ENCODE measurements at regions not wholly inside any gene's neighbourhood (a gene's known extent, or its start where the extent isn't known, plus 50 kb on each side); places are given as distances from the start of the nearest gene placed in this dataset.
"Not testable (repeated sequence)": the region's sequence is repeated elsewhere in the genome, so short reads cannot be mapped to it uniquely, and the experiment has no call there.

- Histone ChIP-seq H3K27me3 (replicated peaks) (no peaks in the 10 kb centered on the region), H3K27ac (peak overlapping the region; percentile 80), H3K9me3 (replicated peaks) (no peaks in the 10 kb centered on the region), H3K4me3 (no peak overlapping the region), H3K4me1 (replicated peaks) (peaks cover 44% of the 10 kb centered on the region), H3K36me3 (no peaks in the 10 kb centered on the region)
- DNase-seq (ENCODE audit: low read depth in 1 of 2, low spot score in 2 of 2): peak; percentile 89 to 94
Observed at GRCh38 chr2:12549641-12550040, 167.1 kb upstream of the TRIB2 start.

GRCh38 chr2:12552092-12552491, 164.6 kb upstream of the TRIB2 start:
- H3K27me3 ChIP-seq (replicated peaks): no peaks in the 10 kb centered on the region
- H3K27ac ChIP-seq: no peak overlapping the region
- H3K9me3 ChIP-seq (replicated peaks): no peaks in the 10 kb centered on the region
- H3K4me1 ChIP-seq (replicated peaks): peaks cover 62% of the 10 kb centered on the region
- H3K36me3 ChIP-seq: no peaks in the 10 kb centered on the region
- no peak for DNase-seq (ENCODE audit: low read depth in 1 of 2, low spot score in 2 of 2)
- H3K4me3 ChIP-seq: no peak overlapping the region

- Histone ChIP-seq H3K27me3 (replicated peaks) (no peaks in the 10 kb centered on the region), H3K4me1 (replicated peaks) (peaks cover 48% of the 10 kb centered on the region), H3K9me3 (replicated peaks) (no peaks in the 10 kb centered on the region), H3K36me3 (no peaks in the 10 kb centered on the region), H3K4me3 (no peak overlapping the region), H3K27ac (peak overlapping the region; percentile 63)
- no peak for DNase-seq (ENCODE audit: low read depth in 1 of 2, low spot score in 2 of 2)
Observed at GRCh38 chr2:12554224-12555011, 162.3 kb upstream of the TRIB2 start.

GRCh38 chr2:12555012-12555645, 161.6 kb upstream of the TRIB2 start:
- Histone ChIP-seq H3K4me1 (replicated peaks) (peaks cover 42% of the 10 kb centered on the region), H3K27me3 (replicated peaks) (no peaks in the 10 kb centered on the region), H3K9me3 (replicated peaks) (no peaks in the 10 kb centered on the region), H3K36me3 (no peaks in the 10 kb centered on the region), H3K27ac (peak overlapping the region; percentile 63), H3K4me3 (no peak overlapping the region)
- DNase-seq (ENCODE audit: low read depth in 1 of 2, low spot score in 2 of 2): peak; percentile 48 to 61

GRCh38 chr2:12556762-12557161, 160.0 kb upstream of the TRIB2 start:
- H3K4me3 ChIP-seq: no peak overlapping the region
- H3K36me3 ChIP-seq: no peaks in the 10 kb centered on the region
- DNase-seq (ENCODE audit: low read depth in 1 of 2, low spot score in 2 of 2): peak; percentile 50 to 56
- H3K9me3 ChIP-seq (replicated peaks): no peaks in the 10 kb centered on the region
- peaks cover 34% of the 10 kb centered on the region for H3K4me1 ChIP-seq (replicated peaks)
- peak overlapping the region; percentile 31 for H3K27ac ChIP-seq
- no peaks in the 10 kb centered on the region for H3K27me3 ChIP-seq (replicated peaks)

GRCh38 chr2:12557688-12558087, 159.0 kb upstream of the TRIB2 start:
- H3K27me3 ChIP-seq (replicated peaks): no peaks in the 10 kb centered on the region
- no peaks in the 10 kb centered on the region for H3K36me3 ChIP-seq
- no peak for DNase-seq (ENCODE audit: low read depth in 1 of 2, low spot score in 2 of 2)
- H3K4me3 ChIP-seq: no peak overlapping the region
- no peak overlapping the region for H3K27ac ChIP-seq
- H3K9me3 ChIP-seq (replicated peaks): no peaks in the 10 kb centered on the region
- H3K4me1 ChIP-seq (replicated peaks): peaks cover 34% of the 10 kb centered on the region

GRCh38 chr2:12558519-12558918, 158.2 kb upstream of the TRIB2 start:
- peaks cover 34% of the 10 kb centered on the region for H3K4me1 ChIP-seq (replicated peaks)
- H3K27ac ChIP-seq: no peak overlapping the region
- H3K9me3 ChIP-seq (replicated peaks): no peaks in the 10 kb centered on the region
- H3K36me3 ChIP-seq: no peaks in the 10 kb centered on the region
- no peak overlapping the region for H3K4me3 ChIP-seq
- DNase-seq (ENCODE audit: low read depth in 1 of 2, low spot score in 2 of 2): no peak
- H3K27me3 ChIP-seq (replicated peaks): no peaks in the 10 kb centered on the region

GRCh38 chr2:12560618-12561017, 156.1 kb upstream of the TRIB2 start:
- Histone ChIP-seq H3K27me3 (replicated peaks) (no peaks in the 10 kb centered on the region), H3K36me3 (no peaks in the 10 kb centered on the region), H3K4me1 (replicated peaks) (peaks cover 27% of the 10 kb centered on the region), H3K27ac (no peak overlapping the region), H3K9me3 (replicated peaks) (no peaks in the 10 kb centered on the region), H3K4me3 (no peak overlapping the region)
- DNase-seq (ENCODE audit: low read depth in 1 of 2, low spot score in 2 of 2): no peak

- Histone ChIP-seq H3K4me3 (no peak overlapping the region), H3K4me1 (replicated peaks) (peaks cover 8% of the 10 kb centered on the region; the same call in 1 of the 2 replicates), H3K27me3 (replicated peaks) (no peaks in the 10 kb centered on the region), H3K27ac (no peak overlapping the region), H3K9me3 (replicated peaks) (no peaks in the 10 kb centered on the region), H3K36me3 (no peaks in the 10 kb centered on the region)
- DNase-seq (ENCODE audit: low read depth in 1 of 2, low spot score in 2 of 2): no peak
Observed at GRCh38 chr2:12567411-12567810, 149.3 kb upstream of the TRIB2 start.

GRCh38 chr2:12569510-12569909, 147.2 kb upstream of the TRIB2 start:
- not testable (repeated sequence) for H3K4me3 ChIP-seq; DNase-seq (ENCODE audit: low read depth in 1 of 2, low spot score in 2 of 2); H3K27ac ChIP-seq; H3K9me3 ChIP-seq (replicated peaks); H3K27me3 ChIP-seq (replicated peaks); H3K36me3 ChIP-seq; H3K4me1 ChIP-seq (replicated peaks)

- DNase-seq (ENCODE audit: low read depth in 1 of 2, low spot score in 2 of 2); H3K36me3 ChIP-seq; H3K4me1 ChIP-seq (replicated peaks); H3K27me3 ChIP-seq (replicated peaks); H3K27ac ChIP-seq; H3K4me3 ChIP-seq; H3K9me3 ChIP-seq (replicated peaks): not testable (repeated sequence)
Observed at GRCh38 chr2:12569929-12570328, 146.8 kb upstream of the TRIB2 start.

GRCh38 chr2:12577091-12577490, 139.6 kb upstream of the TRIB2 start:
- H3K27ac ChIP-seq: no peak overlapping the region
- no peak overlapping the region for H3K4me3 ChIP-seq
- no peak for DNase-seq (ENCODE audit: low read depth in 1 of 2, low spot score in 2 of 2)
- no peaks in the 10 kb centered on the region for H3K36me3 ChIP-seq
- H3K27me3 ChIP-seq (replicated peaks): no peaks in the 10 kb centered on the region
- H3K4me1 ChIP-seq (replicated peaks): no peaks in the 10 kb centered on the region
- H3K9me3 ChIP-seq (replicated peaks): no peaks in the 10 kb centered on the region

GRCh38 chr2:12577567-12578253, 139.0 kb upstream of the TRIB2 start:
- no peaks in the 10 kb centered on the region for H3K9me3 ChIP-seq (replicated peaks)
- no peaks in the 10 kb centered on the region for H3K4me1 ChIP-seq (replicated peaks)
- DNase-seq (ENCODE audit: low read depth in 1 of 2, low spot score in 2 of 2): no peak
- H3K27ac ChIP-seq: no peak overlapping the region
- no peak overlapping the region for H3K4me3 ChIP-seq
- H3K27me3 ChIP-seq (replicated peaks): no peaks in the 10 kb centered on the region
- H3K36me3 ChIP-seq: no peaks in the 10 kb centered on the region

GRCh38 chr2:12579018-12579417, 137.7 kb upstream of the TRIB2 start:
- DNase-seq (ENCODE audit: low read depth in 1 of 2, low spot score in 2 of 2): no peak
- H3K36me3 ChIP-seq: no peaks in the 10 kb centered on the region

More at GRCh38 chr2:12579018-12579417, 137.7 kb upstream of the TRIB2 start:
- H3K27ac ChIP-seq: no peak overlapping the region
- H3K9me3 ChIP-seq (replicated peaks): no peaks in the 10 kb centered on the region
- H3K4me1 ChIP-seq (replicated peaks): no peaks in the 10 kb centered on the region
- no peak overlapping the region for H3K4me3 ChIP-seq
- H3K27me3 ChIP-seq (replicated peaks): no peaks in the 10 kb centered on the region
